NB4 (cell line): ENCODE measurements at regions not wholly inside any gene's neighbourhood (a gene's known extent, or its start where the extent isn't known, plus 50 kb on each side); places are given as distances from the start of the nearest gene placed in this dataset.

Experiments
- CTCF ChIP-seq: IDR thresholded peaks from one replicate; pipeline ENCODE4 v1.5.1; 2012; ENCODE audit warnings: low read depth, low read length
- MAX ChIP-seq: IDR thresholded peaks from 2 replicates; pipeline ENCODE4 v1.6.1; 2011; ENCODE audit warnings: low read depth, low read length

- no peak for TF ChIP-seq MAX
- TF ChIP-seq CTCF, result no peak
These were observed 199.4 kb upstream of the NPVF start for GRCh38 chr7:25427721-25428120.
